ENCODE measurements at regions not wholly inside any gene's neighbourhood (a gene's known extent, or its start where the extent isn't known, plus 50 kb on each side); places are given as distances from the start of the nearest gene placed in this dataset.

DNA sequence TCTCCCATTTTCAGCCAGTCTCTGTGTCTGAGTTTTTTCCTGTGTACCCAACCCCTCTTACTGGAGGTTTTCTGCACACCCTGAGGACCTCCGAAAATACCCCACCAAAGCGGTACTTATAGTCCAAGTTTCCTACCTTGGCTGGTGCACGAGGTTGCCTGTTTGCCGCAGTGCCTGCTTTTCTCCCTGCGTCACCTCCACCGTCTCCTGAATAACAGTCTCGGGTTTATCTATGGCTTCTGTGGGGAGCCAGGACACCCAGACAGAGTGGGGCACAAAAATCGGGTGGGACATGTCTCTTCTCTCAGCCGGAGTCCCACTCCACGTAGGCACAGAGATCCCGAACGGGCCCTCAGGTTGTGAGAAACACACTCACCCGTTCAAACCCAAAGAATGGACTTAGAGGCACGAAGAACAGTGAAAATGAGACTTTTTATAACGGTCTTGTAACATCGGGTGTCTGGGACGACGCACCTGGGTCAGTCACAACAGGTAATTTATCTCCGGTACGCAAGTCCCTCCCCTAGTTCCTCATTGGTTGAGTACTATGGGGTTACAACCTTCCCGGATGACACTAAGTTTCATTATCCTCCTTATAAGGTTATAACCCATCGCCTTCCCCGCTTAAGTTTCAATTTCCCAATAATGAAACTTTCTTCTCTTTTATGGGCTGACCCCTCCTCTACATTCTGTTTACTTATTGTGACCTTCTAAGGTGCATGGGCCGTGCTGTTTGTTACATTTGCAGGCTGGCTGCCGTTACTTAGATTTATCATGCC, 970.2 kb upstream of the COX7C start (continued):
- no peak for TF ChIP-seq ZNF143 (CRISPR knock-in tag; IDR thresholded peaks at IDR 0.05)
- TF ChIP-seq KDM5B (IDR thresholded peaks at IDR 0.05; ENCODE audit: insufficient replicate concordance, low read depth, low read length): peak; percentile 44
- TF ChIP-seq MBD2 (IDR thresholded peaks at IDR 0.05; ENCODE audit: borderline replicate concordance, low read depth): 0 out of 2 replicates have a peak, but pooled peaks have one; percentile 16
- TF ChIP-seq EP400 (IDR thresholded peaks at IDR 0.05): peak; percentile 48
- TF ChIP-seq ZNF253 (CRISPR knock-in tag; conservative IDR thresholded peaks at IDR 0.05): no peak
- peak; percentile 96 for TF ChIP-seq MEIS2 (IDR thresholded peaks at IDR 0.05; ENCODE audit: partially characterized antibody)
- TF ChIP-seq NCOR1 (IDR thresholded peaks at IDR 0.05): no peak
- TF ChIP-seq MEF2D (tag; conservative IDR thresholded peaks at IDR 0.05; ENCODE audit: low read depth): no peak
- no peak for TF ChIP-seq ZNF79 (CRISPR knock-in tag; IDR thresholded peaks at IDR 0.05; ENCODE audit: low read depth)
- TF ChIP-seq, protein P1, sequence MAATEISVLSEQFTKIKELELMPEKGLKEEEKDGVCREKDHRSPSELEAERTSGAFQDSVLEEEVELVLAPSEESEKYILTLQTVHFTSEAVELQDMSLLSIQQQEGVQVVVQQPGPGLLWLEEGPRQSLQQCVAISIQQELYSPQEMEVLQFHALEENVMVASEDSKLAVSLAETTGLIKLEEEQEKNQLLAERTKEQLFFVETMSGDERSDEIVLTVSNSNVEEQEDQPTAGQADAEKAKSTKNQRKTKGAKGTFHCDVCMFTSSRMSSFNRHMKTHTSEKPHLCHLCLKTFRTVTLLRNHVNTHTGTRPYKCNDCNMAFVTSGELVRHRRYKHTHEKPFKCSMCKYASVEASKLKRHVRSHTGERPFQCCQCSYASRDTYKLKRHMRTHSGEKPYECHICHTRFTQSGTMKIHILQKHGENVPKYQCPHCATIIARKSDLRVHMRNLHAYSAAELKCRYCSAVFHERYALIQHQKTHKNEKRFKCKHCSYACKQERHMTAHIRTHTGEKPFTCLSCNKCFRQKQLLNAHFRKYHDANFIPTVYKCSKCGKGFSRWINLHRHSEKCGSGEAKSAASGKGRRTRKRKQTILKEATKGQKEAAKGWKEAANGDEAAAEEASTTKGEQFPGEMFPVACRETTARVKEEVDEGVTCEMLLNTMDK (IDR thresholded peaks at IDR 0.05; ENCODE audit: borderline replicate concordance, insufficient read depth, low read depth, low read length, poor library complexity, severe bottlenecking): no peak
- TF ChIP-seq, protein P2, sequence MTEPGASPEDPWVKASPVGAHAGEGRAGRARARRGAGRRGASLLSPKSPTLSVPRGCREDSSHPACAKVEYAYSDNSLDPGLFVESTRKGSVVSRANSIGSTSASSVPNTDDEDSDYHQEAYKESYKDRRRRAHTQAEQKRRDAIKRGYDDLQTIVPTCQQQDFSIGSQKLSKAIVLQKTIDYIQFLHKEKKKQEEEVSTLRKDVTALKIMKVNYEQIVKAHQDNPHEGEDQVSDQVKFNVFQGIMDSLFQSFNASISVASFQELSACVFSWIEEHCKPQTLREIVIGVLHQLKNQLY (CRISPR knock-in tag; conservative IDR thresholded peaks at IDR 0.05): no peak
- TF ChIP-seq GTF2E2 (tag; IDR thresholded peaks at IDR 0.05): 0 out of 2 replicates have a peak, but pooled peaks have one; percentile 26
- TF ChIP-seq, protein P3, sequence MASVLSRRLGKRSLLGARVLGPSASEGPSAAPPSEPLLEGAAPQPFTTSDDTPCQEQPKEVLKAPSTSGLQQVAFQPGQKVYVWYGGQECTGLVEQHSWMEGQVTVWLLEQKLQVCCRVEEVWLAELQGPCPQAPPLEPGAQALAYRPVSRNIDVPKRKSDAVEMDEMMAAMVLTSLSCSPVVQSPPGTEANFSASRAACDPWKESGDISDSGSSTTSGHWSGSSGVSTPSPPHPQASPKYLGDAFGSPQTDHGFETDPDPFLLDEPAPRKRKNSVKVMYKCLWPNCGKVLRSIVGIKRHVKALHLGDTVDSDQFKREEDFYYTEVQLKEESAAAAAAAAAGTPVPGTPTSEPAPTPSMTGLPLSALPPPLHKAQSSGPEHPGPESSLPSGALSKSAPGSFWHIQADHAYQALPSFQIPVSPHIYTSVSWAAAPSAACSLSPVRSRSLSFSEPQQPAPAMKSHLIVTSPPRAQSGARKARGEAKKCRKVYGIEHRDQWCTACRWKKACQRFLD (CRISPR knock-in tag; IDR thresholded peaks at IDR 0.05): no peak
- TF ChIP-seq FOXJ2 (tag; IDR thresholded peaks at IDR 0.05): peak; percentile 86
- TF ChIP-seq CXXC5 (CRISPR knock-in tag; IDR thresholded peaks at IDR 0.05): peak; percentile 48; the same call in 1 of the 2 replicates
- no peak for TF ChIP-seq CBFB (CRISPR knock-in tag; IDR thresholded peaks at IDR 0.05)
- no peak for TF ChIP-seq PHTF2 (CRISPR knock-in tag; IDR thresholded peaks at IDR 0.05)
- TF ChIP-seq SUPT5H (IDR thresholded peaks at IDR 0.05): 0 out of 2 replicates have a peak, but pooled peaks have one; percentile 51
- no peak for TF ChIP-seq KAT8 (IDR thresholded peaks at IDR 0.05; ENCODE audit: low read depth)
- no peak for TF ChIP-seq ZNF41 (CRISPR knock-in tag; conservative IDR thresholded peaks at IDR 0.05)
- peak; percentile 23 to 33; a peak in 1 of 4 replicates for TF ChIP-seq MLLT1 (IDR thresholded peaks at IDR 0.05)
- peak in 1 of 2 experiments; percentile 40; a peak in 1 of 4 replicates for TF ChIP-seq FOXK2 (conservative IDR thresholded peaks at IDR 0.05 in 1 of 2, IDR thresholded peaks at IDR 0.05 in 1 of 2; ENCODE audit: low read depth in 2 of 2)
- no peak for TF ChIP-seq GATAD2B (IDR thresholded peaks at IDR 0.05; ENCODE audit: borderline replicate concordance)
- TF ChIP-seq ZNF586 (CRISPR knock-in tag; conservative IDR thresholded peaks at IDR 0.05): no peak
